ENCODE measurements at regions not wholly inside any gene's neighbourhood (a gene's known extent, or its start where the extent isn't known, plus 50 kb on each side); places are given as distances from the start of the nearest gene placed in this dataset.

- H3K36me3 ChIP-seq (ENCODE audit: insufficient read depth) = no peaks in the 10 kb centered on the region
- no peaks in the 10 kb centered on the region for H4K20me1 ChIP-seq (ENCODE audit: insufficient read depth)
- H3K79me2 ChIP-seq (ENCODE audit: insufficient read depth, low read depth) = no peaks in the 10 kb centered on the region
- H3K27ac ChIP-seq = no peak overlapping the region
- no peak for TF ChIP-seq CTCF (conservative IDR thresholded peaks at IDR 0.05; ENCODE audit: low read depth, low read length)
- no peak overlapping the region for H3K4me3 ChIP-seq (IDR thresholded peaks at IDR 0.05; ENCODE audit: insufficient read depth, low read depth, low read length)
- no peaks in the 10 kb centered on the region for H3K4me1 ChIP-seq (ENCODE audit: low read depth, poor library complexity, severe bottlenecking)
- H3K27me3 ChIP-seq (ENCODE audit: insufficient read depth, low read depth) = no peaks in the 10 kb centered on the region
- no peak overlapping the region for H3K4me2 ChIP-seq
- no peak overlapping the region for H3K9ac ChIP-seq
- H2AFZ ChIP-seq (ENCODE audit: low read depth) = no peak overlapping the region
Measured at GRCh38 chr4:181549576-181550188, 693.5 kb upstream of the TENM3 start.

- Histone ChIP-seq H3K9ac (no peak overlapping the region), H3K4me2 (no peak overlapping the region), H3K4me1 (ENCODE audit: low read depth, poor library complexity, severe bottlenecking) (no peaks in the 10 kb centered on the region), H3K79me2 (ENCODE audit: insufficient read depth, low read depth) (no peaks in the 10 kb centered on the region), H3K36me3 (ENCODE audit: insufficient read depth) (no peaks in the 10 kb centered on the region), H3K27ac (no peak overlapping the region), H3K4me3 (IDR thresholded peaks at IDR 0.05; ENCODE audit: insufficient read depth, low read depth, low read length) (no peak overlapping the region), H3K27me3 (ENCODE audit: insufficient read depth, low read depth) (no peaks in the 10 kb centered on the region), H2AFZ (ENCODE audit: low read depth) (no peak overlapping the region), H4K20me1 (ENCODE audit: insufficient read depth) (no peaks in the 10 kb centered on the region)
- no peak for TF ChIP-seq CTCF (conservative IDR thresholded peaks at IDR 0.05; ENCODE audit: low read depth, low read length)
Measured at GRCh38 chr4:181550381-181550780, 692.8 kb upstream of the TENM3 start.

- no peak for TF ChIP-seq CTCF (conservative IDR thresholded peaks at IDR 0.05; ENCODE audit: low read depth, low read length)
- H3K4me3 ChIP-seq (IDR thresholded peaks at IDR 0.05; ENCODE audit: insufficient read depth, low read depth, low read length) = no peak overlapping the region
- no peaks in the 10 kb centered on the region for H3K27me3 ChIP-seq (ENCODE audit: insufficient read depth, low read depth)
- H3K27ac ChIP-seq = no peak overlapping the region
- no peaks in the 10 kb centered on the region for H3K36me3 ChIP-seq (ENCODE audit: insufficient read depth)
- H3K4me1 ChIP-seq (ENCODE audit: low read depth, poor library complexity, severe bottlenecking) = no peaks in the 10 kb centered on the region
- no peaks in the 10 kb centered on the region for H3K79me2 ChIP-seq (ENCODE audit: insufficient read depth, low read depth)
- no peak overlapping the region for H3K9ac ChIP-seq
- H3K4me2 ChIP-seq = no peak overlapping the region
- no peaks in the 10 kb centered on the region for H4K20me1 ChIP-seq (ENCODE audit: insufficient read depth)
- no peak overlapping the region for H2AFZ ChIP-seq (ENCODE audit: low read depth)
Measured at GRCh38 chr4:181559637-181560036, 683.6 kb upstream of the TENM3 start.

GRCh38 chr4:181562399-181562798 is 680.8 kb upstream of the TENM3 start:
- no peak overlapping the region for H3K4me3 ChIP-seq (IDR thresholded peaks at IDR 0.05; ENCODE audit: insufficient read depth, low read depth, low read length)
- no peak overlapping the region for H3K27ac ChIP-seq
- H2AFZ ChIP-seq (ENCODE audit: low read depth) = no peak overlapping the region
- H3K9ac ChIP-seq = no peak overlapping the region
- no peaks in the 10 kb centered on the region for H3K4me1 ChIP-seq (ENCODE audit: low read depth, poor library complexity, severe bottlenecking)
- H3K27me3 ChIP-seq (ENCODE audit: insufficient read depth, low read depth) = no peaks in the 10 kb centered on the region
- no peaks in the 10 kb centered on the region for H3K36me3 ChIP-seq (ENCODE audit: insufficient read depth)
- no peak overlapping the region for H3K4me2 ChIP-seq
- H3K79me2 ChIP-seq (ENCODE audit: insufficient read depth, low read depth) = no peaks in the 10 kb centered on the region
- TF ChIP-seq CTCF (conservative IDR thresholded peaks at IDR 0.05; ENCODE audit: low read depth, low read length) = no peak
- no peaks in the 10 kb centered on the region for H4K20me1 ChIP-seq (ENCODE audit: insufficient read depth)

Measured in KMS-11 (cell line).